GM18526 (cell line): ENCODE measurements at regions not wholly inside any gene's neighbourhood (a gene's known extent, or its start where the extent isn't known, plus 50 kb on each side); places are given as distances from the start of the nearest gene placed in this dataset.

Experiments
- POLR2A ChIP-seq: IDR thresholded peaks from 3 replicates; pipeline ENCODE4 v1.6.1; 2011; ENCODE audit not compliant: insufficient read length; ENCODE audit errors: extremely low read depth

DNA sequence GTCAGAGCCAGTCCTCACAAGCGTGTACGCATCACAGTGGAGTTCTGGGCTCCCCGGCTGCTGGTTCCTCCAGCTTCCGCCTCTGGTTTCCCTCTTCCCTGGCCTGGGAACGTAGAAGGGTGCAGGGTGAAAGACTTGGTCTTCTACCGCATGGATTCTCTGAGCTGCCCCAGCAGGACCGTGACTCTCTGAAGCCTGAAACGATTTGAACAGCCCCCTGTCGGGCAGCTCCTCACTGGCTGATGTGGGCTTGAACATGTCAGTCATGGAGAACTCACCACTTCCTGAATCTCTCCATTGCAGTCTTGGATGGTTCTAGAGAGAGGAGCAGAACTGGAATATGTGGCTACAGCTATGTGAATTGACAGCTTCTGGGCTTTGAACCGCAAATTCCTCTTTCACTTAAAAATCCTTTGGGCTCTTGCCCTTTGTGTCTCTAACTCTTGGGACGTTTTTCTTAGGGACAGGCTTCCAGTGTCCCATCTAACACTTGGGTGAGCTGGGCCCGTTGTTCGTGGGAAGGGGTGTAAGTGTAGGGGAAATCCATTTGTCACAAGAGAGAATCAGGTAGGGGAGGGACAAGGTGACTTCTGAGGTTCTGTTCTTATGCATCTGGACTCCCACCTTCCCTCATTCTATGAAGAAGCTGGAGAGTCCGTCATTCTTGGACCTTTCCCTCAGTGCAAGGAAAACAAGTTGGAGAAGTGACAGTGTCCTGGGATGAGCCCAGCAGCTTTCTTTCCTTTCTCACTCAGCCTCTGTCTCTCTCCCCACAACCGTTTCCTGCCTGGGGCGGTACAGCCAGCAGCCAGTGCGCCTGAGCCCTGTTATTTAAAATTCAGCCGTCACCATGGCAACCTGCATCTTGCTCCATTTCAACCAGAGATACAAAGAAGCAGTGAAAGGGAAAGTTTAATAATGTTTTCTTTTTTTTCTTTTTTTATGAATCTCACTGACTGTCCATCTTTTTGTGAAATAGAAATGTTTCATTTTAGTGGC lies 84.7 kb downstream of the PTTG1 start:
- no peak for TF ChIP-seq POLR2A

DNA sequence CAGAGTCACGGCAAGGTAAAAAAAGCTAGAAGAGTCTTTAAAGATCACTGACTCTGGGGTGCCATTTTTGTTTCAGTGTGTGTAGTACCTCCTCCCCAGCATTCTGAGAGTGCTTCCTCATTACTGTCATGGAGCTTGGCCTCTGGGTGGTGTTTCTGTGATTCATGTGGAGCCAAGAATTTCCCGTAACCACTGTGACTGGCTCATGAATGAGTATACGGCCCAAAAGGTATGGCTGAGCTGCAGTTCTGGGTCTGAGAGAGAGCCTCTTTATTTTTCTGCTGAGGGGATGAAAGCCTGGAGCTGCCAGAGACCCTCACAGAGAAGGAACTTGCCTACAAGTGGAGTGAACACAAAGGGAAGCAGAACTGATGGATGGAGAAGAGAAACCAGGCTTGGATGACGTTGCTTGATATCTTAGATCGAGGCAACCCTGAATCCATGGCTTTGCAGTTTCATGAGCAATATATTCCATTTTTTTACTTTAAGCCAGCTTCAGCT lies 85.6 kb downstream of the PTTG1 start:
- TF ChIP-seq POLR2A = no peak

DNA sequence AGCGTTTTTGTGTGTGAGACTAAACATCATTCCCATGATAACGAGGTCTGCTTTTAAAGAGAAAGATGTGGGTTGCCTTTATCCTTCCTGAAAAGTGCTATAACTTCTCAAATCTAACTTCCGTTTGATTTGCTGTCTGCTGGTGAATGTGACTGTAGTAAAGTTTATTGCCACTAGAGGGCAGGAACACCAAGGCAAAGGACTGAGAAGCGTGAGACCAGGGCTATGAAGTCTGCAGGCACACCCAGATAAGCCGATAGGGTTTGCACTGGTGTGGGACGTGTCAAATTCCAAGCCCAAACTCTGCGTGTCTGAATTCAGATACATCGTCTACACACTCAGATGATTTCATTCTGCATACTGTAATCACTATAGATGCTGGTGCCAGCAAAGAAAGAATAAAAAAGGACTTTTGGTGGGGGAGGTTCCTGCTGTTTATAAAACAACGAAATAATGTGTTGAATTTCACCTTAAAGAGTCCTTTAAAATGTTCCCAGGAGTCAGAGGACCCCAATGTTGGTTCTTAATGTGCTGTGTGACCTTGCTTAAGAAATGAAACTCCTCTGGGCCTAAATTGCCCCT lies 87.2 kb downstream of the PTTG1 start:
- TF ChIP-seq POLR2A = no peak

DNA sequence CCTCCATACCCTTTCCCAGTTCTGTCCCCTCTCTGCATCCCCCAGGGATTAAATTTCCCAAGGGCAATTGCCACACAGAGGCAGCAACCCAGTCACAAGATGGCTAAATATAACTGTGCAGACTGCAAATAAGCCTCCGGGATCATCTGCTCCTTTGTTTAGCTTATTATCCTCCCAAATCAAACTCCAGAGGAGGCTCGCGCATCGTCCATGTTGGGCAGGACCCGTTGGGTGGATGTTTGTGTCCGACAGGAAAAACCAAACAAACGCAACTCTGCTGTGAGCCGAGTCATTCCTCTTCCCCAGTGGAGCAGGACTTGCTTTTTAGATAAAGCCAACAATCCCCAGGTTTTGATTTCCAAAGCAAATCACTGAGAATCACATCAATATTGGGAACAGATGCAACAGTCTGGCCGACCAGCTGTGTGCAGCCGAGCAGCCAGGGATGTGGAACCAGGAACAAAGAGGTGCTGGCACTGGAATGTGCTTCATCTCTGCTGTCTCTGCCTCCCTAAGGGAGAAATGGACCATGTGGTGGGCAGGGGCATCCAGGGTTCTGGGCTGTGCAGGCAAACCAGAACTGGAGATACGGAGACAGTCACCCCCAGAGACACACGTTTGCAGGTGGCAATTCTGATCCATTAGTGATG lies 89.8 kb downstream of the PTTG1 start:
- TF ChIP-seq POLR2A = no peak
